Memory B cell (primary cell): ENCODE measurements at regions not wholly inside any gene's neighbourhood (a gene's known extent, or its start where the extent isn't known, plus 50 kb on each side); places are given as distances from the start of the nearest gene placed in this dataset.
A peak's percentile ranks its signal among the peaks of the same experiment; 100 is the strongest.

ENCODE experiments used
- ATAC-seq: fragments of 150-1000 bp; cut with Tn5 transposase; 2 replicates; pipeline ENCODE4 v1.10.0; 2021; ENCODE audit warnings: low read depth, mild to moderate bottlenecking, moderate library complexity
- DNase-seq, 2 donors: peaks; one replicate each; pipeline ENCODE4 v3.0.0; 2022; ENCODE audit warnings: low spot score in 2 of 2
- H3K27ac Mint-ChIP-seq: one replicate; pipeline ENCODE4 v1.8.0; 2022; ENCODE audit warnings: mild to moderate bottlenecking, moderate library complexity, mixed read lengths
- H3K27me3 Mint-ChIP-seq: one replicate; pipeline ENCODE4 v1.8.0; 2022; ENCODE audit warnings: mixed read lengths
- H3K36me3 Mint-ChIP-seq: one replicate; pipeline ENCODE4 v1.8.0; 2022; ENCODE audit warnings: mild to moderate bottlenecking, mixed read lengths
- H3K4me1 Mint-ChIP-seq: one replicate; pipeline ENCODE4 v1.8.0; 2022; ENCODE audit warnings: mixed read lengths
- H3K4me3 Mint-ChIP-seq: one replicate; pipeline ENCODE4 v1.8.0; 2022; ENCODE audit warnings: mild to moderate bottlenecking, moderate library complexity, mixed read lengths
- H3K9me3 Mint-ChIP-seq: one replicate; pipeline ENCODE4 v1.8.0; 2022; ENCODE audit warnings: mixed read lengths

DNA sequence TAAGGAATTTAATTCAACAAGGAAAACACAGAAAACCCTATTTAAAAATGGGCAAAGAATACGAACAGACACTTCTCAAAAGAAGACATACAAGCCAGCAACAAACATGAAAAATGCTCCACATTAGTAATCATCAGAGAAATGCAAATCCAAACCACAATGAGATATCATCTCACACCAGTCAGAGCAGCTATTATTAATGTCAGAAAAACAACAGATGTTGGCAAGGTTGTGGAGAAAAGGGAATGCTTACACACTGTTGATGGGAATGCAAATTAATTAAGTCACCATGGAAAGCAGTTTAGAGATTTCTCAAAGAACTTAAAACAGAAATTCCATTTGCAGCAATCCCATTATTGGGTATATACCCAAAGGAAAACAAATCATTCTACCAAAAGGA is 55.2 kb downstream of the GCC1 start:
- no peak overlapping the region for H3K27ac Mint-ChIP-seq

DNA sequence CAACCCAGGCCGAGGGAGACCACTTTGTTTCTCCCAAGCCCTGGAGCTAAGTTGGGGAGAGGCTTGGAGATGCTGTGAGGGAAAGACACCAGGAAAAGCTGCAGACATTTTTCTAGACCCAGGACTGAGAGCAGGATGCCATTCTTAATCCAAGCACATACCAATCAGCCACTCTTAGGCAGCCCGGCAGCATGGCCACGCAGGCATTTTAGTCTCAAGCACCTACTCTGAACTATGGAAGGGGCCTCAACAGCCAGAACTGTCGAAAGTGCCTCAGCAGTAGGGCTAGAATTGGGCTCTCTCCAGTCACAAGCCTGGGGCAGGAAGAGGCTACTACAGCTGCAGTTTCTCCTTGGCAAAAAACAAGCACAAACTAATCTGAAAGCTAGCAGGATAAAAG is 57.8 kb downstream of the GCC1 start:
- no peaks in the 10 kb centered on the region for H3K36me3 Mint-ChIP-seq
- peaks cover 7% of the 10 kb centered on the region for H3K27me3 Mint-ChIP-seq
- DNase-seq: no peak
- H3K27ac Mint-ChIP-seq: no peak overlapping the region
- no peaks in the 10 kb centered on the region for H3K4me1 Mint-ChIP-seq
- peaks cover 13% of the 10 kb centered on the region for H3K9me3 Mint-ChIP-seq
- no peak overlapping the region for H3K4me3 Mint-ChIP-seq
- ATAC-seq: no peak

More for the DNA sequence above, 55.2 kb downstream of the GCC1 start:
- Mint-ChIP-seq H3K4me3 (no peak overlapping the region), H3K27me3 (peaks cover 3% of the 10 kb centered on the region), H3K9me3 (peaks cover 13% of the 10 kb centered on the region), H3K4me1 (no peaks in the 10 kb centered on the region), H3K36me3 (no peaks in the 10 kb centered on the region)
- no peak for DNase-seq
- ATAC-seq: no peak

GRCh38 chr7:127525866-127526480 is 59.4 kb downstream of the GCC1 start:
- no peaks in the 10 kb centered on the region for H3K36me3 Mint-ChIP-seq
- no peak overlapping the region for H3K27ac Mint-ChIP-seq
- no peaks in the 10 kb centered on the region for H3K4me1 Mint-ChIP-seq
- no peak overlapping the region for H3K4me3 Mint-ChIP-seq
- H3K9me3 Mint-ChIP-seq: peaks cover 16% of the 10 kb centered on the region
- no peak for DNase-seq
- no peak for ATAC-seq
- peaks cover 14% of the 10 kb centered on the region for H3K27me3 Mint-ChIP-seq

DNA sequence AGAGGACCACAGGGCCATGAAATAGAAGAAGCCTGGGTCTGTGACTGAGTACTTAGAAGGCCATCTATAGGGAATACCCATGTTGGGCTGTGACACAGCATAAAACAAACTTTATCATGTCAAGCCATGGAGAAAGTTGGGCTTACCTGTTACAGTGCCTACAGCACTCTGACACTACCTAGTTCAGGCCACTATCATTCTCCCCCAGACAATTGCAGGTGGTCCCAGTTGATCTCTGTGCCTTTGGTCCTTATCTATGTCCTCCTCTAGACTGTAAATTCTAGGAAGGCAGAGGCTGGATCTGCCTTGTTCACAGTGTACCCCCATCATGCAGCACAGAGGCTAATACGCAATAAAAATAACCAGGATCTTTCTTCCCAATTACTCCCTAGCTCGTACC is 69.1 kb downstream of the GCC1 start:
- Mint-ChIP-seq H3K4me1 (no peaks in the 10 kb centered on the region), H3K4me3 (no peak overlapping the region), H3K36me3 (no peaks in the 10 kb centered on the region), H3K27ac (no peak overlapping the region), H3K9me3 (peaks cover under 1% of the 10 kb centered on the region), H3K27me3 (peaks cover 25% of the 10 kb centered on the region)
- ATAC-seq (no peak), DNase-seq (no peak)

GRCh38 chr7:127514499-127514898 is 70.9 kb downstream of the GCC1 start:
- no peak overlapping the region for H3K27ac Mint-ChIP-seq
- peak in 1 of 2 donors; percentile 5 for DNase-seq
- no peaks in the 10 kb centered on the region for H3K4me1 Mint-ChIP-seq
- ATAC-seq: peak; percentile 54
- H3K36me3 Mint-ChIP-seq: no peaks in the 10 kb centered on the region
- no peaks in the 10 kb centered on the region for H3K9me3 Mint-ChIP-seq
- peaks cover 21% of the 10 kb centered on the region for H3K27me3 Mint-ChIP-seq
- no peak overlapping the region for H3K4me3 Mint-ChIP-seq

DNA sequence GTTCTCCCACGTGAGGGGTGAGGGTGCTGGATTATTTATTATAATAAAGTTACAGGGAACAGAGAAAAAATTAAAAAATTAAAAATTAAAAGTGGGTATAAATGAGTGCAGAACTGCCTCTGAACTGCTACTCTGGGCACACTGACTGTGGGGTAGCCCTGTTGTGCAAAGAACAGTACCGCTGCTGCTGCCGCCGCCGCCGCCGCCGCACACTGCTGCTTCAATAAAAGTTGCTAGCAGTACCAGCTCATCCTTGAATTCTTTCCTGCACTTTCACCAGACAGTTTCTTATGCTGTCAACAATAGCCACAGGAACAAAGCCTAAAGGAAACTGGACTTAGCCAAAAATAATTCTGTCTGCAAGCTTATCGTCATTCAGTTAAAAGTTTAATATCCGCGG is 72.1 kb downstream of the GCC1 start:
- H3K9me3 Mint-ChIP-seq: no peaks in the 10 kb centered on the region
- DNase-seq: no peak
- no peaks in the 10 kb centered on the region for H3K4me1 Mint-ChIP-seq
- H3K27ac Mint-ChIP-seq: no peak overlapping the region
- H3K27me3 Mint-ChIP-seq: peaks cover 15% of the 10 kb centered on the region
- H3K36me3 Mint-ChIP-seq: no peaks in the 10 kb centered on the region
- ATAC-seq: no peak
- H3K4me3 Mint-ChIP-seq: no peak overlapping the region

DNA sequence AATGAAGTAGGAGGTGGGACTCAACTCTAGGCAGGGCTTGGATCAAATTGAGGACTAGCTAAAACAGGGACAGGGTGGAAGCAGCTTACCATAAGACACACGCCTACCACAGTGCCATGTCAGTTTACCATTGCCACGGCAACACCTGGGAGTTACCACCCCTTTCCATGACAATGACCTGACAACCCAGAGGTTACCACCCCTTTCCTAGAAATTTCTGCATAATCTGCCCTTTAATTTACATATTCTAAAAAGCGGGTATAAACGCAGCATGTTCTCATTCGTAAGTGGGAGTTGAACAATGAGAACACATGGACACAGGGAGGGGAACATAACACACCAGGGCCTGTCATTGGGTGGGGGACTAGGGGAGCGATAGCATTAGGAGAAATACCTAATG is 72.7 kb downstream of the GCC1 start:
- DNase-seq: no peak
- no peaks in the 10 kb centered on the region for H3K36me3 Mint-ChIP-seq
- no peak for ATAC-seq
- no peak overlapping the region for H3K4me3 Mint-ChIP-seq
- no peaks in the 10 kb centered on the region for H3K4me1 Mint-ChIP-seq
- H3K27me3 Mint-ChIP-seq: peaks cover 17% of the 10 kb centered on the region
- H3K9me3 Mint-ChIP-seq: no peaks in the 10 kb centered on the region
- no peak overlapping the region for H3K27ac Mint-ChIP-seq

- ATAC-seq: no peak
These were observed 80.7 kb downstream of the GCC1 start for GRCh38 chr7:127504715-127505114.

GRCh38 chr7:127501817-127502216 is 83.6 kb downstream of the GCC1 start:
- no peak for DNase-seq
- H3K27ac Mint-ChIP-seq: no peak overlapping the region
- no peaks in the 10 kb centered on the region for H3K36me3 Mint-ChIP-seq
- H3K4me3 Mint-ChIP-seq: no peak overlapping the region
- H3K27me3 Mint-ChIP-seq: peaks cover 7% of the 10 kb centered on the region
- H3K4me1 Mint-ChIP-seq: no peaks in the 10 kb centered on the region
- ATAC-seq: no peak
- H3K9me3 Mint-ChIP-seq: peaks cover 3% of the 10 kb centered on the region

More at GRCh38 chr7:127504715-127505114, 80.7 kb downstream of the GCC1 start:
- no peak for DNase-seq
- Mint-ChIP-seq H3K27ac (no peak overlapping the region), H3K9me3 (peaks cover 3% of the 10 kb centered on the region), H3K27me3 (peaks cover 10% of the 10 kb centered on the region), H3K4me1 (no peaks in the 10 kb centered on the region), H3K36me3 (no peaks in the 10 kb centered on the region), H3K4me3 (no peak overlapping the region)

DNA sequence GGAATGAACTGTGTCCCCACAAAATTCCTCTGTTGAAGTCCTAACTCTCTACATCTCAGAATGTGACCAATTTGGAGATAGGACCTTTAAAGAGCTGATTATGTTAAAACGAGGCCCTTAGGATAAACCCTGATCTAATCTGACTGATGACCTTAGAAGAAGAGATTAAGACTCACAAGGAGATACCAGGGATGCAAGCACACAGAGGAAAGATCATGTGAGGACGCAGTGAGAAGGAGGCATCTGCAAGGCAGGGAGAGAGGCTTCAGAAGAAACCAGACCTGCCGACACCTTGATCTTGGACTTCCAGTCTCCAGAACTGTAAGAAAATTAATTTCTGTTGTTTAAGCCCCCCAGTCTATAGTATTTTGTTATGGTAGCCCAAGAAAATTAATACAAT is 94.9 kb upstream of the ZNF800 start:
- no peaks in the 10 kb centered on the region for H3K4me1 Mint-ChIP-seq
- no peak for ATAC-seq
- H3K27ac Mint-ChIP-seq: no peak overlapping the region
- H3K27me3 Mint-ChIP-seq: peaks cover 9% of the 10 kb centered on the region
- no peak overlapping the region for H3K4me3 Mint-ChIP-seq
- H3K36me3 Mint-ChIP-seq: no peaks in the 10 kb centered on the region
- peaks cover 2% of the 10 kb centered on the region for H3K9me3 Mint-ChIP-seq
- DNase-seq: no peak

DNA sequence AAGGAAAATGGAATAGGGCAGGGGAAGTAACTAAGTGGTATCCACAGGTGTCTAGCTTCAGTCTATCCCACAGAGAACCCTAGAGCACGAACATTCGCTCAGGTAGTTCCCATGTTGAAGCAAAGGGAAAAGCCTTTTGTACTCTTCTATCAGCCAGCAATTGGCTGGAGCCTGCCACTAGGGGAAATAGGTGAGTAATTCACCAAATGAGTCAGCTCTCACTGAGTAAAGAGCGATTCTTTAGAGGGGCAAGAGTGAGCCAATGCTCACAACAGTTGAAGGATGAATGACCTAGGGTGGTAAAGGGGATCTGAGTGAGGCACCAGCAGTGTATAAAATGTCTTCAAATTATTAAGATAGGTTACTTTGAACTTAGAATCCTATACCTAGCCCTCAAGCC is 94.1 kb upstream of the ZNF800 start:
- no peaks in the 10 kb centered on the region for H3K4me1 Mint-ChIP-seq
- no peak for DNase-seq
- no peak for ATAC-seq
- H3K9me3 Mint-ChIP-seq: peaks cover 2% of the 10 kb centered on the region
- peaks cover 12% of the 10 kb centered on the region for H3K27me3 Mint-ChIP-seq
- H3K4me3 Mint-ChIP-seq: no peak overlapping the region
- H3K27ac Mint-ChIP-seq: no peak overlapping the region
- no peaks in the 10 kb centered on the region for H3K36me3 Mint-ChIP-seq

- H3K36me3 Mint-ChIP-seq: no peaks in the 10 kb centered on the region
- DNase-seq (no peak), ATAC-seq (no peak)
- H3K9me3 Mint-ChIP-seq: peaks cover 2% of the 10 kb centered on the region
- H3K4me3 Mint-ChIP-seq: no peak overlapping the region
- H3K4me1 Mint-ChIP-seq: no peaks in the 10 kb centered on the region
- H3K27me3 Mint-ChIP-seq: peaks cover 9% of the 10 kb centered on the region
- no peak overlapping the region for H3K27ac Mint-ChIP-seq
These were observed 93.0 kb upstream of the ZNF800 start for GRCh38 chr7:127485482-127485881.

- Mint-ChIP-seq H3K4me1 (no peaks in the 10 kb centered on the region), H3K36me3 (no peaks in the 10 kb centered on the region), H3K9me3 (peaks cover 2% of the 10 kb centered on the region), H3K27ac (no peak overlapping the region), H3K4me3 (no peak overlapping the region), H3K27me3 (peaks cover 7% of the 10 kb centered on the region)
- no peak for DNase-seq
- ATAC-seq: no peak
These were observed 92.4 kb upstream of the ZNF800 start for GRCh38 chr7:127484954-127485353.

GRCh38 chr7:127478461-127478860 is 86.0 kb upstream of the ZNF800 start:
- H3K36me3 Mint-ChIP-seq: no peaks in the 10 kb centered on the region
- H3K9me3 Mint-ChIP-seq: no peaks in the 10 kb centered on the region
- H3K4me3 Mint-ChIP-seq: no peak overlapping the region
- no peak for DNase-seq
- peaks cover 15% of the 10 kb centered on the region for H3K27me3 Mint-ChIP-seq
- no peak for ATAC-seq
- no peak overlapping the region for H3K27ac Mint-ChIP-seq
- H3K4me1 Mint-ChIP-seq: no peaks in the 10 kb centered on the region

GRCh38 chr7:127478024-127478355 is 85.5 kb upstream of the ZNF800 start:
- no peak for ATAC-seq
- Mint-ChIP-seq H3K4me1 (no peaks in the 10 kb centered on the region), H3K27ac (no peak overlapping the region)

More at GRCh38 chr7:127478024-127478355, 85.5 kb upstream of the ZNF800 start:
- H3K27me3 Mint-ChIP-seq: peaks cover 15% of the 10 kb centered on the region
- H3K4me3 Mint-ChIP-seq: no peak overlapping the region
- H3K9me3 Mint-ChIP-seq: no peaks in the 10 kb centered on the region
- no peak for DNase-seq
- H3K36me3 Mint-ChIP-seq: no peaks in the 10 kb centered on the region
